Esophagus muscularis mucosa (tissue), 4 donors: ENCODE measurements at regions not wholly inside any gene's neighbourhood (a gene's known extent, or its start where the extent isn't known, plus 50 kb on each side); places are given as distances from the start of the nearest gene placed in this dataset.

Experiments
- DNase-seq: peaks from one replicate; pipeline ENCODE4 v3.0.0-alpha.2; 2017; ENCODE audit errors: extremely low spot score
- H3K27ac ChIP-seq, 4 donors: fragments of 200-600 bp; sonication (generic); replicated peaks in 1 of 4; 1 replicate in 3 of 4; 2 replicates in 1 of 4; pipeline ENCODE4 v1.5.1; 2016 to 2019; ENCODE audit warnings: mild to moderate bottlenecking in 1 of 4
- H3K27me3 ChIP-seq, 4 donors: fragments of 200-600 bp; sonication (generic); one replicate each; pipeline versions ENCODE4 v1.5.1 to v1.6.0; 2016 to 2019
- H3K36me3 ChIP-seq, 4 donors: fragments of 200-600 bp; sonication (generic); one replicate each; pipeline ENCODE4 v1.5.1; 2016 to 2019
- H3K4me1 ChIP-seq, 4 donors: fragments of 200-600 bp; sonication (generic); one replicate each; pipeline ENCODE4 v1.5.1; 2016 to 2019
- H3K4me3 ChIP-seq, 4 donors: fragments of 200-600 bp; sonication (generic); 1 replicate in 2 of 4; 2 replicates in 2 of 4; pipeline ENCODE4 v1.5.1; 2016 to 2019; ENCODE audit warnings: mild to moderate bottlenecking in 4 of 4, moderate library complexity in 1 of 4
- H3K9me3 ChIP-seq, 4 donors: fragments of 200-600 bp; sonication (generic); 1 replicate in 3 of 4; 2 replicates in 1 of 4; pipeline ENCODE4 v1.5.1; 2016 to 2019
- EP300 ChIP-seq: sonication (generic); formaldehyde crosslinking; IDR thresholded peaks from one replicate; pipeline ENCODE4 v1.6.1; 2017; ENCODE audit warnings: antibody characterized with exemption
- POLR2A ChIP-seq: fragments of 450-650 bp; IDR thresholded peaks from one replicate; pipeline ENCODE4 v1.6.1; 2017; ENCODE audit warnings: antibody characterized with exemption, moderate library complexity, mild to moderate bottlenecking, low read depth
- POLR2AphosphoS5 ChIP-seq, 2 donors: sonication (generic); formaldehyde crosslinking; IDR thresholded peaks; one replicate each; pipeline ENCODE4 v1.6.1; 2017; ENCODE audit warnings: antibody characterized with exemption in 2 of 2
- WGBS: methylation state at CpG from one replicate; pipeline ENCODE4 v1.1.5; 2018; 5-methylcytosine and 5-hydroxymethylcytosine counted together
- intact Hi-C: fragments of 100-400 bp; cut with DNase I; formaldehyde crosslinking; loops from one replicate; pipeline ENCODE4 v1.15.1; 2023
- TF ChIP-seq, protein P1 (sequence below), 3 experiments: fragments of 200-600 bp in 2 of 3; fragments of 450-650 bp in 1 of 3; sonication (generic) in 2 of 3; IDR thresholded peaks; one replicate each; pipeline ENCODE4 v1.5.1; 2017 to 2019; ENCODE audit warnings: antibody characterized with exemption in 3 of 3, mild to moderate bottlenecking in 2 of 3, moderate library complexity in 1 of 3

DNA sequence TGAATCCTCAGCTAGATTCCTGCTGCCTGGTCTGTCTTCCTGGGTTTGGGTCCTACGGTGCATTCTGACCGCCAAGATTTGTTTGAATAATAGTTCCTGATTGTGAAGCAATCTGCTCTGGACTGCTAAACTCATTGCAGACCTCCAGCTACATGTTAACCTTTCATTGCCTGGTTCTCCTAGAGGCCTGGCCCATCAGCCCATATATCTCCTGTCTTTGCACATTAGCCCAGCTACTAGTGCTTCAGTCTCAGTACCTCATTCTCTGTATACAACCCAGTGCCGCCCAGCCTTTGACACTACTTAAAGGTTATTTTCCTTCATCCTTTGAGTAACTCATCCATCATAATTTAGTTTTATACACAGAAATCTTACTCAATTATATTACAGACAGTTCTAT lies 65.6 kb upstream of the GRIP1 start:
- Histone ChIP-seq H3K27ac (no peak overlapping the region), H3K4me3 (no peak overlapping the region), H3K36me3 (no peaks in the 10 kb centered on the region), H3K9me3 (no peaks in the 10 kb centered on the region), H3K4me1 (peaks cover 0 to 8% (median 0%) of the 10 kb centered on the region in 4 donors), H3K27me3 (no peaks in the 10 kb centered on the region)
- DNase-seq, result no peak
- intact Hi-C loops, result no loop called here
- 77% methylated on average over 3 of the region's 3 CpGs for WGBS
- TF ChIP-seq, protein P1, sequence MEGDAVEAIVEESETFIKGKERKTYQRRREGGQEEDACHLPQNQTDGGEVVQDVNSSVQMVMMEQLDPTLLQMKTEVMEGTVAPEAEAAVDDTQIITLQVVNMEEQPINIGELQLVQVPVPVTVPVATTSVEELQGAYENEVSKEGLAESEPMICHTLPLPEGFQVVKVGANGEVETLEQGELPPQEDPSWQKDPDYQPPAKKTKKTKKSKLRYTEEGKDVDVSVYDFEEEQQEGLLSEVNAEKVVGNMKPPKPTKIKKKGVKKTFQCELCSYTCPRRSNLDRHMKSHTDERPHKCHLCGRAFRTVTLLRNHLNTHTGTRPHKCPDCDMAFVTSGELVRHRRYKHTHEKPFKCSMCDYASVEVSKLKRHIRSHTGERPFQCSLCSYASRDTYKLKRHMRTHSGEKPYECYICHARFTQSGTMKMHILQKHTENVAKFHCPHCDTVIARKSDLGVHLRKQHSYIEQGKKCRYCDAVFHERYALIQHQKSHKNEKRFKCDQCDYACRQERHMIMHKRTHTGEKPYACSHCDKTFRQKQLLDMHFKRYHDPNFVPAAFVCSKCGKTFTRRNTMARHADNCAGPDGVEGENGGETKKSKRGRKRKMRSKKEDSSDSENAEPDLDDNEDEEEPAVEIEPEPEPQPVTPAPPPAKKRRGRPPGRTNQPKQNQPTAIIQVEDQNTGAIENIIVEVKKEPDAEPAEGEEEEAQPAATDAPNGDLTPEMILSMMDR (IDR thresholded peaks at IDR 0.05), result no peak
- TF ChIP-seq POLR2A (no peak), EP300 (no peak), POLR2AphosphoS5 (IDR thresholded peaks at IDR 0.05) (no peak)

DNA sequence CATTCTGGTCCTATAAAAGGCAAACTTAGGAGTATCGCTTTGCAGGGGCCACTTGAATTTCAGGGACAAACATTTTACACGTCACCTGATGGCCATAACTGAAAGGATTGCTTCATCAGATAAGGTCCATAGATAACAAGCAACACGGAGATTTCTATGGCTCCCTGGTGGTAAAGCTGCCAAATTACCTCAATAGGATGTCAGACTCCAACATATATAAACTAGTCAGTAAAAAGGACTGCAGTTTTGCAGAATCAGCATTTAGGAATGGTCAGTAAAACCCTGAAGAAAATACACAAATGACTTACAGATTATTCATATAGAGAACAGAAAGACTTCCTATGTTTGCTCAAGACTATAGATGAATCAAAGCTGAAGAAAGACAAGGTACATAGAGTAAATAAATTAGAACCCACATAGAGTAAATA lies 66.1 kb upstream of the GRIP1 start:
- intact Hi-C loops, result no loop called here
- 62% methylated on average over 3 of the region's 3 CpGs for WGBS
- H3K27me3 ChIP-seq, result no peaks in the 10 kb centered on the region
- H3K9me3 ChIP-seq, result no peaks in the 10 kb centered on the region
- peaks cover 0 to 4% (median 0%) of the 10 kb centered on the region in 4 donors for H3K4me1 ChIP-seq
- no peak overlapping the region for H3K27ac ChIP-seq
- no peak overlapping the region for H3K4me3 ChIP-seq
- TF ChIP-seq, protein P1 (IDR thresholded peaks at IDR 0.05), result no peak
- no peak for TF ChIP-seq POLR2A
- no peak for TF ChIP-seq POLR2AphosphoS5 (IDR thresholded peaks at IDR 0.05)
- TF ChIP-seq EP300, result no peak
- no peaks in the 10 kb centered on the region for H3K36me3 ChIP-seq
- no peak for DNase-seq

DNA sequence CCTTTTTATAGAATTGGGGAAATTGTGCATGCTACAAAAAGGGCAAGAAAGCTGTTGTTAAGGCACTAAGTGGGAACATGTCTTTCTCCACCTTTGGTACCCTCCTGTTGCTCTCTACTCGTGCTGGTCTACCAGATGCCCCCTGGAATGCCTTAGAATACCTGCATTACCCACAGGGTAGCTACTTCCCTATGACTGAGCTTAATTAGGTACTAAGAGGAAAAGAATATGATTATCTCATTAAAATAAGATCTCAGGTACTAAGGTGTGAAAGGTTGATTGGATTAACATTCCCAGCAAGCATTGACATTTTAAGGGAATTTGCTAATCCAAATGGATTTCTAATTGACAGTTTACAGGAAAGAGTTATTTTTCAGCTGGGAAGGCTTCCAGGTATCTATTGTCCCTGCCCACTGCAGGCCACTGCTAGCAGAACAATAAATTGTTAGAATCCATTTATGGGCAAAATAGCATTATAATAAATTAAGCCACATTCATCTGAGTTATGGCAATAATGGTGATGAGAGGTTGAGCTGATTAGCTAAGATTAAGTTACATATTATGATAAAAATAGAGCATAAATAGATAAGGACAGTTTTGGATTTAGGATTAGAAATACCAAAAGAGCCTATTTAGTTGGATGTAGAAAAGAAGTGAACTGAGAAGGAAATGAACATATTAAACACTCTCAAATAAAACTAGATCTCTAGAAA lies 67.8 kb upstream of the GRIP1 start:
- Histone ChIP-seq H3K27ac (no peak overlapping the region), H3K4me1 (peaks cover 0 to 3% (median under 1%) of the 10 kb centered on the region in 4 donors), H3K9me3 (no peaks in the 10 kb centered on the region), H3K36me3 (no peaks in the 10 kb centered on the region), H3K4me3 (no peak overlapping the region), H3K27me3 (no peaks in the 10 kb centered on the region)
- WGBS, result 55% methylated on average over 1 of the region's 1 CpG
- TF ChIP-seq POLR2AphosphoS5 (IDR thresholded peaks at IDR 0.05), result no peak
- TF ChIP-seq POLR2A, result no peak
- TF ChIP-seq, protein P1 (IDR thresholded peaks at IDR 0.05), result no peak
- TF ChIP-seq EP300, result no peak
- no peak for DNase-seq
- intact Hi-C loops, result no loop called here

DNA sequence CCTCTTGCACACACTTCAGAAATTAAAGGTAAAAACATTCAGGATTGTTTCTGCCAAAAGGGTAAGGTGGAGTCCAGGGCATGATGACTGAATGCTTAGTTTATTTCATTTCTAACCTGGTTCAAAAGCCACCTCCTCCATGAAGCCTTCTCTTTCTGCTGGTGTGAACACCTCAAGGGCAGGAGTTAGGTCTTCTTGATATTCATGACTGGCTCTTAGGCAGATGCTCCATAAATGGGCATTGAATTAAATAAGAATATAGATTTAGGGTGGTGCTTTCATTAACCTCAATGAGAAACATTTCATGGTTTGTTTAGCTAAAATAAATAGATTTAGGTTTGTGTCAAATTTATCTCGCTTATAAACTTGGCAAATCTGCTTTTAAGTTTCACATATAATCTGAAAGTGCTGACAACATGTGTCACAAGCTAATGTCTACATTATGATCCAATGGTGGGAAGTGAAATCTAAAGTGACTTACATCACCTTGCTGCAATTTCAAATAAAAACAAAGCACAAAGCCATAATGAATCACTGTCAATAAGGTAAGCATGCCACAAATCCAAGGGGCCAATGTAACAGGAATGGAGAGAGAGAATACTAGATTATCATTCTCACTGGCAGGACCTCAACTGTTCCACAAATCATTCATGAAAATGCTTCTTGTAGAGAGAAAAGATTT lies 72.7 kb upstream of the GRIP1 start:
- no peaks in the 10 kb centered on the region for H3K36me3 ChIP-seq
- whole genome bisulfite sequencing, result 37% methylated on average over 1 of the region's 1 CpG

More for the DNA sequence above, 72.7 kb upstream of the GRIP1 start:
- intact Hi-C loops, result no loop called here
- H3K27me3 ChIP-seq, result no peaks in the 10 kb centered on the region
- DNase-seq, result no peak
- no peak overlapping the region for H3K27ac ChIP-seq
- H3K9me3 ChIP-seq, result no peaks in the 10 kb centered on the region
- peaks cover 0 to 11% (median 5%) of the 10 kb centered on the region in 4 donors for H3K4me1 ChIP-seq
- no peak for TF ChIP-seq POLR2AphosphoS5 (IDR thresholded peaks at IDR 0.05)
- no peak for TF ChIP-seq EP300
- TF ChIP-seq POLR2A, result no peak
- TF ChIP-seq, protein P1 (IDR thresholded peaks at IDR 0.05), result no peak
- H3K4me3 ChIP-seq, result no peak overlapping the region
